ENCODE measurements at regions not wholly inside any gene's neighbourhood (a gene's known extent, or its start where the extent isn't known, plus 50 kb on each side); places are given as distances from the start of the nearest gene placed in this dataset.
"Not testable (repeated sequence)": the region's sequence is repeated elsewhere in the genome, so short reads cannot be mapped to it uniquely, and the experiment has no call there.

DNA sequence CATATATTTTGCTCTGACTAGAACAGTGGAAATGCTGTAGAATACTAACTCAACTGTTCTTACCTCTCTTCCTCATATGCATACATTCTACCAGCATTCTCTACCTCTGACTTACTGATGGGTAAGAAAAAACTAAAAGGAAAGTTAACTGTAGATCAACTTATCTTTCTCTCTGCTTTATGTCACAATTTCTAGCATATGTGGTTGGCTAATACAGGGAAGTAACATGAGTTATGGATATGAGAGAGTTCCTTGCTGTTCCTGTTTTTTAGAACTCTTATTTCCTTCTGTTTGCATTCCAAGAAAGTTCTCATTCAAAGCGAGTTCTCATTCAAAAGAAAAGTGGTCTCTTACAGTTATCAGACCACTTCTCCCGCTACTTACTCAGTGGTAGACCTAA lies 226.8 kb upstream of the SGK1 start:
- Histone ChIP-seq H3K9ac (no peak overlapping the region), H3K27me3 (no peaks in the 10 kb centered on the region), H3K27ac (no peak overlapping the region; a peak in 2 of 22 replicates), H3K4me3 (no peak overlapping the region), H3K36me3 (no peaks in the 10 kb centered on the region), H3K9me3 (replicated peaks in 1 of 11) (peaks cover 0 to 7% (median 0%) of the 10 kb centered on the region in 11 experiments; a peak in 7 of 22 replicates), H3K4me1 (peaks cover 0 to 36% (median 6%) of the 10 kb centered on the region in 10 experiments; a peak in 10 of 20 replicates), H4K20me1 (no peaks in the 10 kb centered on the region), H3K4me2 (peak overlapping the region in 3 of 11 experiments; percentile 34 to 82 (median 80); a peak in 5 of 22 replicates)
- no peak for TF ChIP-seq Cebpa-rat (IDR thresholded peaks at IDR 0.05)

GRCh38 chr6:134543128-134543527 lies 225.2 kb upstream of the SGK1 start:
- Histone ChIP-seq H3K27ac (no peak overlapping the region), H3K36me3 (no peaks in the 10 kb centered on the region), H4K20me1 (no peaks in the 10 kb centered on the region), H3K9me3 (replicated peaks in 1 of 11) (peaks cover 0 to 7% (median 0%) of the 10 kb centered on the region in 11 experiments; a peak in 7 of 22 replicates), H3K4me1 (peaks cover 0 to 38% (median 6%) of the 10 kb centered on the region in 10 experiments; a peak in 10 of 20 replicates), H3K4me3 (no peak overlapping the region), H3K27me3 (no peaks in the 10 kb centered on the region), H3K4me2 (no peak overlapping the region), H3K9ac (no peak overlapping the region)
- no peak for TF ChIP-seq Cebpa-rat (IDR thresholded peaks at IDR 0.05)

GRCh38 chr6:134541001-134541400 lies 223.1 kb upstream of the SGK1 start:
- peaks cover 0 to 6% (median 0%) of the 10 kb centered on the region in 11 experiments; a peak in 4 of 22 replicates for H3K9me3 ChIP-seq (replicated peaks in 1 of 11)
- H3K4me2 ChIP-seq = no peak overlapping the region
- H4K20me1 ChIP-seq = no peaks in the 10 kb centered on the region
- H3K27ac ChIP-seq = no peak overlapping the region
- H3K4me3 ChIP-seq = no peak overlapping the region
- peaks cover 0 to 28% (median 0%) of the 10 kb centered on the region in 10 experiments; a peak in 7 of 20 replicates for H3K4me1 ChIP-seq
- H3K27me3 ChIP-seq = no peaks in the 10 kb centered on the region
- H3K36me3 ChIP-seq = no peaks in the 10 kb centered on the region
- H3K9ac ChIP-seq = no peak overlapping the region
- no peak for TF ChIP-seq Cebpa-rat (IDR thresholded peaks at IDR 0.05)

- no peaks in the 10 kb centered on the region for H3K27me3 ChIP-seq
- peaks cover 0 to 24% (median 0%) of the 10 kb centered on the region in 10 experiments; a peak in 7 of 20 replicates for H3K4me1 ChIP-seq
- H3K9ac ChIP-seq = no peak overlapping the region
- H3K9me3 ChIP-seq (replicated peaks in 1 of 11) = peaks cover 0 to 6% (median 0%) of the 10 kb centered on the region in 11 experiments; a peak in 4 of 22 replicates
- no peaks in the 10 kb centered on the region for H4K20me1 ChIP-seq
- H3K4me3 ChIP-seq = no peak overlapping the region
- H3K36me3 ChIP-seq = no peaks in the 10 kb centered on the region
- peak overlapping the region in 3 of 11 experiments; percentile 40 to 71 (median 71); a peak in 5 of 22 replicates for H3K4me2 ChIP-seq
- no peak for TF ChIP-seq Cebpa-rat (IDR thresholded peaks at IDR 0.05)
- H3K27ac ChIP-seq = 0 out of 22 replicates have a peak overlapping the region, but pooled peaks of 1 of the 11 experiments have one; percentile 7
Observed at GRCh38 chr6:134539865-134540323, 222.0 kb upstream of the SGK1 start.

- Histone ChIP-seq H3K9me3 (replicated peaks in 1 of 11) (peaks cover 0 to 15% (median 0%) of the 10 kb centered on the region in 11 experiments; a peak in 5 of 22 replicates), H3K4me1 (peaks cover 0 to 17% (median 0%) of the 10 kb centered on the region in 10 experiments; a peak in 4 of 20 replicates)
- H3K27me3 ChIP-seq, H3K4me2 ChIP-seq, H3K4me3 ChIP-seq, H3K9ac ChIP-seq, H3K27ac ChIP-seq, H3K36me3 ChIP-seq, H4K20me1 ChIP-seq: not testable (repeated sequence)
Observed at GRCh38 chr6:134537765-134538164, 219.9 kb upstream of the SGK1 start.

GRCh38 chr6:134537146-134537555 lies 219.2 kb upstream of the SGK1 start:
- no peaks in the 10 kb centered on the region for H4K20me1 ChIP-seq
- no peak overlapping the region for H3K9ac ChIP-seq
- peaks cover 0 to 15% (median 0%) of the 10 kb centered on the region in 11 experiments; a peak in 5 of 22 replicates for H3K9me3 ChIP-seq (replicated peaks in 1 of 11)
- no peak overlapping the region for H3K4me2 ChIP-seq
- peaks cover 0 to 21% (median 0%) of the 10 kb centered on the region in 10 experiments; a peak in 4 of 20 replicates for H3K4me1 ChIP-seq
- H3K27ac ChIP-seq = no peak overlapping the region
- TF ChIP-seq Cebpa-rat (IDR thresholded peaks at IDR 0.05) = no peak
- no peaks in the 10 kb centered on the region; a peak in 1 of 22 replicates for H3K27me3 ChIP-seq
- H3K4me3 ChIP-seq = no peak overlapping the region
- H3K36me3 ChIP-seq = no peaks in the 10 kb centered on the region

DNA sequence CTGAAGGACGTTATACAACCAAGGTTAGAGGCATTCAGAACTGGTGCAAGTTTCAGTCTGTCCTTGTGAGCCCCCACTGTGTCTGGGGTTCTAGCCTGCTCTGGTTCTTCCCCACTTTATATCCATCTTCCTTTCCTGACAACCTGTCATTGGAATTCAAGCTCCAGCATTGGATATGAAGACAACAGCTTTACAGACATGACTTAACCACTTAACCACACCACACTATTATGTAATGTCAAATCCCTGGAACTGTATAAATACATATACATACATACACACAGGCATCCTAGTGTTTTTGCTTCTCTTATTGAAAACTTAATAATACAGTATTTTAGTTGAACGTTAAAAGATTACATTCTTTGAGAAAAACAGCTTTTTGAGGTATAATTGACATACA lies 217.9 kb upstream of the SGK1 start:
- Histone ChIP-seq H3K27me3 (peaks cover 0 to 13% (median 0%) of the 10 kb centered on the region in 11 experiments; a peak in 5 of 22 replicates), H3K4me3 (no peak overlapping the region), H3K9me3 (replicated peaks in 1 of 11) (peaks cover 0 to 9% (median 0%) of the 10 kb centered on the region in 11 experiments; a peak in 3 of 22 replicates), H3K4me2 (no peak overlapping the region), H3K27ac (no peak overlapping the region), H3K9ac (no peak overlapping the region), H4K20me1 (no peaks in the 10 kb centered on the region), H3K4me1 (peaks cover 0 to 21% (median 0%) of the 10 kb centered on the region in 10 experiments; a peak in 4 of 20 replicates), H3K36me3 (no peaks in the 10 kb centered on the region)
- no peak for TF ChIP-seq Cebpa-rat (IDR thresholded peaks at IDR 0.05)

DNA sequence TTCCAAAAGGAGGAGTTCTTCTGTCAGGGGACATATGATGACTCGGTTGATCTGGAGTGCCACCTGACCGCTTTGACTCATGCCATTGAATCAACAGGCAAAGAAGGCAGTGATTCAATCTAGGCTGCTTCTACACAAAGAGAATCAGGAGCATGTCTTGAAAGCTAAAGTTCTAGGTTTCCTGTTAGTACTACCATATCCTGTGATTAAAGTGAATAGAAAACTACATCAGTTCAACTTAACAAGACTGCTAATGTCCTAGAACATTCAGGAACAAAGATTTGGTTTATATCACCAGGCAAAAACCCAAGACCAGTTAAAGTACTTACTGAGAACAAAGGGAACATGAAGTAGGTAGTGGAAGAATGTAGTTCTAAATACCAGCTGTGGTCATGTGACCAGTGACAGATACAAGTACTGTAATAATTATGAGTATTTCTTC lies 216.8 kb upstream of the SGK1 start:
- H4K20me1 ChIP-seq = no peaks in the 10 kb centered on the region
- no peak for TF ChIP-seq Cebpa-rat (IDR thresholded peaks at IDR 0.05)
- peaks cover 0 to 15% (median 0%) of the 10 kb centered on the region in 11 experiments; a peak in 5 of 22 replicates for H3K27me3 ChIP-seq
- no peak overlapping the region for H3K4me3 ChIP-seq
- H3K4me2 ChIP-seq = no peak overlapping the region
- H3K9ac ChIP-seq = no peak overlapping the region
- H3K27ac ChIP-seq = no peak overlapping the region
- H3K9me3 ChIP-seq (replicated peaks in 1 of 11) = peaks cover 0 to 9% (median 0%) of the 10 kb centered on the region in 11 experiments; a peak in 2 of 22 replicates
- peaks cover 0 to 19% (median 2%) of the 10 kb centered on the region in 10 experiments; a peak in 5 of 20 replicates for H3K4me1 ChIP-seq
- no peaks in the 10 kb centered on the region for H3K36me3 ChIP-seq

DNA sequence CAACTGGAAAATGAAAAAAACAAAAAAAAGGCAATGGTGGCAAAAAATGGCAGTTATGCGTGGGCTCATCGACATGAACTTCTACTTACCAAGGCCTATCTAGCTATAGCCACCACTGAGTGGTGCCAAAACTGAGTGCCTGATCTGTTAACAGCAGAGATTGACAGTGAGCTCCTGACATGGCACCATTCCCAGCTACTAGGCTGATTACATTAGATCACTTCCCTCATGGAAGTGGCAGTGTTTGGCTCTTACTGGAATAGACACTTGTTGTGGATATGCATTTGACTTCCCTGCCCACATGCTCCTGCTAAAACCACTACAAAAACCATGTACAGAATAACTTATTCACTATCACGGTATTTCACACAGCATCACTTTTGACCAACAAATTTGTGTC lies 216.1 kb upstream of the SGK1 start:
- TF ChIP-seq Cebpa-rat (IDR thresholded peaks at IDR 0.05) = no peak
- Histone ChIP-seq H3K4me1 (peaks cover 0 to 23% (median 3%) of the 10 kb centered on the region in 10 experiments; a peak in 5 of 20 replicates), H3K36me3 (no peaks in the 10 kb centered on the region), H3K27ac (no peak overlapping the region), H4K20me1 (no peaks in the 10 kb centered on the region), H3K9ac (no peak overlapping the region), H3K4me2 (no peak overlapping the region), H3K9me3 (replicated peaks in 1 of 11) (peaks cover 0 to 9% (median 0%) of the 10 kb centered on the region in 11 experiments; a peak in 2 of 22 replicates), H3K27me3 (peaks cover 0 to 15% (median 0%) of the 10 kb centered on the region in 11 experiments; a peak in 5 of 22 replicates), H3K4me3 (no peak overlapping the region)
